HepG2 (cell line): ENCODE measurements at regions not wholly inside any gene's neighbourhood (a gene's known extent, or its start where the extent isn't known, plus 50 kb on each side); places are given as distances from the start of the nearest gene placed in this dataset.

Experiments
- ATAC-seq: fragments of 200-7000 bp; cut with Tn5 transposase; 3 replicates; pipeline ENCODE4 v1.9.1; 2020; ENCODE audit warnings: mild to moderate bottlenecking, moderate library complexity
- BruUV-seq: library from RNA; stranded (reverse); fragments of 400-500 nt; replicated peaks from 2 replicates; lab custom pipeline; 2021; lab: Mats Ljungman, UMichigan
- CTCF ChIA-PET: fragments of 300-600 bp; formaldehyde crosslinking; extraction: SDS; loops from one replicate; lab custom pipeline; 2021; ENCODE audit warnings: low total read pairs, inconsistent platforms, low intra/inter-chr PET ratio; lab: Yijun Ruan, JAX
- POLR2A ChIA-PET: fragments of 350-600 bp; sonication (Branson Sonifier 250); formaldehyde crosslinking; loops from one replicate; lab custom pipeline; 2020; ENCODE audit warnings: antibody characterized with exemption, inconsistent platforms; lab: Yijun Ruan, JAX
- DNase-seq: peaks from one replicate; pipeline ENCODE4 v3.0.0-alpha.2; 2015; ENCODE audit warnings: low spot score
- FAIRE-seq: peaks from 3 replicates; lab custom pipeline; 2011; peaks lifted over from hg19 to GRCh38; lab: Jason Lieb, UNC
- H2AFZ ChIP-seq: one replicate; pipeline ENCODE4 v1.6.1; 2011; ENCODE audit warnings: low read length, inconsistent platforms
- H3K27ac ChIP-seq: fragments of 300-600 bp; 3 replicates; pipeline ENCODE4 v1.8.0; 2011; ENCODE audit warnings: mixed run types, mild to moderate bottlenecking, mixed read lengths, low read length, inconsistent platforms; ENCODE audit not compliant: insufficient read depth; ENCODE audit errors: extremely low read length
- H3K27me3 ChIP-seq, 2 experiments: fragments of 200-600 bp in 1 of 2; 2 replicates in 1 of 2; 3 replicates in 1 of 2; pipeline versions ENCODE4 v1.6.0 to v1.8.0; 2011; ENCODE audit warnings: low read length in 2 of 2, mild to moderate bottlenecking in 2 of 2, moderate library complexity in 2 of 2, inconsistent platforms in 1 of 2; ENCODE audit not compliant: insufficient read depth in 2 of 2, control insufficient read depth in 1 of 2
- H3K36me3 ChIP-seq, 2 experiments: fragments of 200-600 bp in 1 of 2; replicated peaks in 1 of 2; 2 replicates in 1 of 2; 3 replicates in 1 of 2; pipeline versions ENCODE4 v1.5.1 to v1.8.0; 2011; ENCODE audit warnings: low read length in 2 of 2, inconsistent platforms in 1 of 2; ENCODE audit not compliant: insufficient read depth in 2 of 2, control insufficient read depth in 1 of 2
- H3K4me1 ChIP-seq: 2 replicates; pipeline ENCODE4 v1.5.1; 2012; ENCODE audit warnings: low read length, inconsistent platforms; ENCODE audit not compliant: insufficient read depth
- H3K4me2 ChIP-seq: 2 replicates; pipeline ENCODE4 v1.6.0; 2011; ENCODE audit warnings: low read depth, low read length, inconsistent platforms
- H3K4me3 ChIP-seq, 3 experiments: fragments of 200-600 bp in 1 of 3; sonication (generic), shearing (Covaris generic) in 1 of 3; replicated peaks in 1 of 3; 2 replicates each; pipeline ENCODE4 v1.5.1; 2011 to 2016; ENCODE audit warnings: low read length in 3 of 3, inconsistent platforms in 2 of 3, low read depth in 2 of 3, mild to moderate bottlenecking in 2 of 3, control low read depth in 1 of 3, mixed read lengths in 1 of 3; ENCODE audit not compliant: insufficient read depth in 1 of 3
- H3K79me2 ChIP-seq: one replicate; pipeline ENCODE4 v1.6.1; 2011; ENCODE audit warnings: low read length, inconsistent platforms; ENCODE audit not compliant: insufficient read depth
- H3K9ac ChIP-seq: 2 replicates; pipeline ENCODE4 v1.6.0; 2011; ENCODE audit warnings: mild to moderate bottlenecking, low read depth, low read length, inconsistent platforms; ENCODE audit not compliant: insufficient read depth
- H3K9me3 ChIP-seq: 2 replicates; pipeline ENCODE4 v1.5.1; 2012; ENCODE audit warnings: mild to moderate bottlenecking, low read length
- H4K20me1 ChIP-seq: 2 replicates; pipeline ENCODE4 v1.6.0; 2011; ENCODE audit warnings: inconsistent platforms, mild to moderate bottlenecking, low read length, moderate library complexity; ENCODE audit not compliant: insufficient read depth
- ARHGAP35 ChIP-seq: sonication (generic); formaldehyde crosslinking; IDR thresholded peaks from 2 replicates; pipeline ENCODE4 v1.9.0; 2022; ENCODE audit warnings: mild to moderate bottlenecking, inconsistent platforms, moderate library complexity, missing genetic modification reagents, borderline replicate concordance
- ESRRA ChIP-seq: sonication (generic); formaldehyde crosslinking; IDR thresholded peaks from 2 replicates; pipeline ENCODE4 v1.5.1; 2020; ENCODE audit warnings: mild to moderate bottlenecking, low read depth, missing genetic modification reagents
- MTA1 ChIP-seq: sonication (generic); formaldehyde crosslinking; IDR thresholded peaks from 2 replicates; pipeline ENCODE4 v1.4.0; 2020; ENCODE audit warnings: missing genetic modification reagents, mild to moderate bottlenecking, borderline replicate concordance
- SYNCRIP ChIP-seq: fragments of 200-400 bp; formaldehyde crosslinking; IDR thresholded peaks from 2 replicates; pipeline ENCODE4 v1.6.1; 2018; ENCODE audit warnings: mild to moderate bottlenecking, low read depth, low read length; ENCODE audit not compliant: insufficient read depth
- ZNF160 ChIP-seq: sonication (generic); formaldehyde crosslinking; IDR thresholded peaks from 2 replicates; pipeline ENCODE4 v1.8.0; 2022; ENCODE audit warnings: mild to moderate bottlenecking, inconsistent platforms, missing genetic modification reagents
- ZNF256 ChIP-seq: sonication (generic); formaldehyde crosslinking; conservative IDR thresholded peaks from 2 replicates; pipeline ENCODE4 v1.4.0; 2020; ENCODE audit warnings: missing genetic modification reagents
- ZNF557 ChIP-seq: sonication (generic); formaldehyde crosslinking; IDR thresholded peaks from 2 replicates; pipeline ENCODE4 v1.4.0; 2020; ENCODE audit warnings: missing genetic modification reagents
- ZSCAN22 ChIP-seq: sonication (generic); formaldehyde crosslinking; IDR thresholded peaks from 2 replicates; pipeline ENCODE4 v1.4.0; 2020; ENCODE audit warnings: mild to moderate bottlenecking, missing genetic modification reagents
- ZSCAN30 ChIP-seq: sonication (generic); formaldehyde crosslinking; IDR thresholded peaks from 2 replicates; pipeline ENCODE4 v1.5.0; 2020; ENCODE audit warnings: mild to moderate bottlenecking, missing genetic modification reagents
- WGBS: methylation state at CpG from one replicate; pipeline ENCODE4 v1.1.6; 2017; ENCODE audit warnings: low lambda C conversion rate; 5-methylcytosine and 5-hydroxymethylcytosine counted together
- in situ Hi-C: cut with HindIII; loops from 2 replicates; pipeline ENCODE4 v1.10.0; 2017; ENCODE audit warnings: low pct_unique_long_range_greater_than_20kb; ENCODE audit not compliant: extremely low pct_ligation_motif_present
- intact Hi-C: fragments of 100-400 bp; cut with micrococcal nuclease; formaldehyde crosslinking; loops from one replicate; pipeline ENCODE4 v1.10.0; 2022; ENCODE audit not compliant: unreplicated experiment
- TF ChIP-seq, protein P1 (sequence below): sonication (generic); formaldehyde crosslinking; IDR thresholded peaks from 2 replicates; pipeline ENCODE4 v1.8.0; 2022; ENCODE audit warnings: missing genetic modification reagents, low read depth, mild to moderate bottlenecking, borderline replicate concordance
- TF ChIP-seq, protein P2 (sequence below): sonication (generic); formaldehyde crosslinking; IDR thresholded peaks from 2 replicates; pipeline ENCODE4 v1.4.0; 2020; ENCODE audit warnings: missing genetic modification reagents
- TF ChIP-seq, protein P3 (sequence below): sonication (generic); formaldehyde crosslinking; IDR thresholded peaks from 2 replicates; pipeline ENCODE4 v1.4.0; 2020; ENCODE audit warnings: missing genetic modification reagents, low read depth, mild to moderate bottlenecking, borderline replicate concordance
- TF ChIP-seq, protein P4 (sequence below): sonication (generic); formaldehyde crosslinking; IDR thresholded peaks from 2 replicates; pipeline ENCODE4 v1.8.1; 2023; ENCODE audit warnings: mild to moderate bottlenecking, missing genetic modification reagents, borderline replicate concordance

DNA sequence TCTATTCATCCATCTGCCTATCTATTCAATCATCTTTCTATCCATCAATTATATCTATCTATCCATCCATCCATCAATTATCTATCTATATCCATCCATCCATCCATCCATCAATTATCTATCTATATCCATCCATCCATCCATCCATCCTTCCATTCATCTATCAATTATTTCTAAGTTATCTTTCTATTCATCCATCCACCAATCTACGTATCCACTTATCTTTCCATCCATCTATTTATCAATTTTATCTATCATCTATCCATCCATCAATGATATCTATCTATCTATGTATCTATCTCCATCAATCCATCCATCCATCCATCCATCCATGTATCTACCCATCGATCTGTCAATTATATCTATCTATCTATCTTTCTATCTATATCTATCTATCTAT, 158.4 kb upstream of the ZKSCAN2 start:
- Histone ChIP-seq H3K4me3 (no peak overlapping the region), H4K20me1 (no peaks in the 10 kb centered on the region), H3K36me3 (no peaks in the 10 kb centered on the region), H3K9me3 (no peaks in the 10 kb centered on the region), H3K9ac (no peak overlapping the region), H3K4me1 (no peaks in the 10 kb centered on the region), H3K79me2 (no peaks in the 10 kb centered on the region), H2AFZ (no peak overlapping the region), H3K27me3 (no peaks in the 10 kb centered on the region), H3K4me2 (no peak overlapping the region), H3K27ac (no peak overlapping the region)
- 3% methylated on average over 2 of the region's 2 CpGs for WGBS
- FAIRE-seq (no peak), ATAC-seq (no peak), DNase-seq (no peak)
- intact Hi-C loops (no loop called here), in situ Hi-C loops (no loop called here)
- TF ChIP-seq ZSCAN30 (CRISPR knock-in tag) (no peak), MTA1 (no peak), ESRRA (CRISPR knock-in tag) (no peak), ZNF256 (CRISPR knock-in tag) (no peak), SYNCRIP (no peak), ARHGAP35 (CRISPR knock-in tag) (no peak), ZSCAN22 (CRISPR knock-in tag) (no peak), ZNF160 (no peak), ZNF557 (no peak)
- TF ChIP-seq, protein P1, sequence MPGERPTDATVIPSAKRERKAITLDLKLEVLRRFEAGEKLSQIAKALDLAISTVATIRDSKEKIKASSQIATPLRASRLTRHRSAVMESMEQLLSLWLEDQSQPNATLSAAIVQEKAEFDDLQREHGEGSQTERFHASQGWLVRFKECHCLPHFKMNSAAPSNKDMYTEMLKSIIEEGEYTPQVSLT (CRISPR knock-in tag): no peak
- TF ChIP-seq, protein P2, sequence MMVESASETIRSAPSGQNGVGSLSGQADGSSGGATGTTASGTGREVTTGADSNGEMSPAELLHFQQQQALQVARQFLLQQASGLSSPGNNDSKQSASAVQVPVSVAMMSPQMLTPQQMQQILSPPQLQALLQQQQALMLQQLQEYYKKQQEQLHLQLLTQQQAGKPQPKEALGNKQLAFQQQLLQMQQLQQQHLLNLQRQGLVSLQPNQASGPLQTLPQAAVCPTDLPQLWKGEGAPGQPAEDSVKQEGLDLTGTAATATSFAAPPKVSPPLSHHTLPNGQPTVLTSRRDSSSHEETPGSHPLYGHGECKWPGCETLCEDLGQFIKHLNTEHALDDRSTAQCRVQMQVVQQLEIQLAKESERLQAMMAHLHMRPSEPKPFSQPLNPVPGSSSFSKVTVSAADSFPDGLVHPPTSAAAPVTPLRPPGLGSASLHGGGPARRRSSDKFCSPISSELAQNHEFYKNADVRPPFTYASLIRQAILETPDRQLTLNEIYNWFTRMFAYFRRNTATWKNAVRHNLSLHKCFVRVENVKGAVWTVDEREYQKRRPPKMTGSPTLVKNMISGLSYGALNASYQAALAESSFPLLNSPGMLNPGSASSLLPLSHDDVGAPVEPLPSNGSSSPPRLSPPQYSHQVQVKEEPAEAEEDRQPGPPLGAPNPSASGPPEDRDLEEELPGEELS (CRISPR knock-in tag): no peak
- TF ChIP-seq, protein P3, sequence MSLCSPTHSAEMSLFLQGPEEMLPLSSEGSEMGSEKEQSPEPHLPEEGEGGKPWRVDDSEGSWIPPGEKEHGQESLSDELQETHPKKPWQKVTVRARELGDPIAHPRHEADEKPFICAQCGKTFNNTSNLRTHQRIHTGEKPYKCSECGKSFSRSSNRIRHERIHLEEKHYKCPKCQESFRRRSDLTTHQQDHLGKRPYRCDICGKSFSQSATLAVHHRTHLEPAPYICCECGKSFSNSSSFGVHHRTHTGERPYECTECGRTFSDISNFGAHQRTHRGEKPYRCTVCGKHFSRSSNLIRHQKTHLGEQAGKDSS (CRISPR knock-in tag): no peak
- TF ChIP-seq, protein P4, sequence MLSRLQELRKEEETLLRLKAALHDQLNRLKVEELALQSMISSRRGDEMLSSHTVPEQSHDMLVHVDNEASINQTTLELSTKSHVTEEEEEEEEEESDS (CRISPR knock-in tag): no peak
- ChIA-PET POLR2A (no interaction called here), CTCF (no interaction called here)
- no TSS peak for BruUV-seq
